ENCODE measurements at regions not wholly inside any gene's neighbourhood (a gene's known extent, or its start where the extent isn't known, plus 50 kb on each side); places are given as distances from the start of the nearest gene placed in this dataset.
"Not testable (repeated sequence)": the region's sequence is repeated elsewhere in the genome, so short reads cannot be mapped to it uniquely, and the experiment has no call there.

- no peak overlapping the region for H3K4me3 ChIP-seq (replicated peaks; ENCODE audit: low read depth, low read length)
- no peak for TF ChIP-seq CTCF (IDR thresholded peaks at IDR 0.05; ENCODE audit: low read length, missing control alignments)
- DNase-seq (ENCODE audit: low read depth), result no peak
These were observed 149.1 kb upstream of the DPP10 start for GRCh38 chr2:114293355-114293754.

- no peak overlapping the region for H3K4me3 ChIP-seq (replicated peaks; ENCODE audit: low read depth, low read length)
These were observed 147.7 kb upstream of the DPP10 start for GRCh38 chr2:114294741-114295140.

GRCh38 chr2:114300351-114300750 is 142.1 kb upstream of the DPP10 start:
- not testable (repeated sequence) for H3K4me3 ChIP-seq (replicated peaks; ENCODE audit: low read depth, low read length); DNase-seq (ENCODE audit: low read depth)

More at GRCh38 chr2:114294741-114295140, 147.7 kb upstream of the DPP10 start:
- DNase-seq (ENCODE audit: low read depth), result no peak
- TF ChIP-seq CTCF (IDR thresholded peaks at IDR 0.05; ENCODE audit: low read length, missing control alignments), result no peak

- TF ChIP-seq CTCF (IDR thresholded peaks at IDR 0.05; ENCODE audit: low read length, missing control alignments), result no peak
- no peak for DNase-seq (ENCODE audit: low read depth)
- H3K4me3 ChIP-seq (replicated peaks; ENCODE audit: low read depth, low read length), result no peak overlapping the region
These were observed 125.7 kb upstream of the DPP10 start for GRCh38 chr2:114316532-114317300.

GRCh38 chr2:114330594-114330993 is 111.8 kb upstream of the DPP10 start:
- no peak for TF ChIP-seq CTCF (IDR thresholded peaks at IDR 0.05; ENCODE audit: low read length, missing control alignments)
- no peak for DNase-seq (ENCODE audit: low read depth)
- H3K4me3 ChIP-seq (replicated peaks; ENCODE audit: low read depth, low read length), result no peak overlapping the region

- DNase-seq (ENCODE audit: low read depth), result no peak
- TF ChIP-seq CTCF (IDR thresholded peaks at IDR 0.05; ENCODE audit: low read length, missing control alignments), result no peak
- H3K4me3 ChIP-seq (replicated peaks; ENCODE audit: low read depth, low read length), result no peak overlapping the region
These were observed 110.5 kb upstream of the DPP10 start for GRCh38 chr2:114331934-114332333.

GRCh38 chr2:114345246-114345645 is 97.2 kb upstream of the DPP10 start:
- no peak overlapping the region for H3K4me3 ChIP-seq (replicated peaks; ENCODE audit: low read depth, low read length)
- TF ChIP-seq CTCF (IDR thresholded peaks at IDR 0.05; ENCODE audit: low read length, missing control alignments), result no peak
- no peak for DNase-seq (ENCODE audit: low read depth)
